ENCODE measurements at regions not wholly inside any gene's neighbourhood (a gene's known extent, or its start where the extent isn't known, plus 50 kb on each side); places are given as distances from the start of the nearest gene placed in this dataset.
"Not testable (repeated sequence)": the region's sequence is repeated elsewhere in the genome, so short reads cannot be mapped to it uniquely, and the experiment has no call there.

- H3K27ac ChIP-seq (ENCODE audit: low read depth in 2 of 2, low read length in 2 of 2): no peak overlapping the region
- H3K9ac ChIP-seq (ENCODE audit: low read length in 3 of 3): no peak overlapping the region
- H3K27me3 ChIP-seq (ENCODE audit: control insufficient read depth, insufficient read depth, low read length): no peaks in the 10 kb centered on the region
- no peaks in the 10 kb centered on the region for H3K36me3 ChIP-seq (ENCODE audit: control insufficient read depth in 2 of 3, insufficient read depth in 3 of 3, low read length in 3 of 3)
- FAIRE-seq (peak; percentile 11), DNase-seq (no peak)
- no peak overlapping the region for H3K4me3 ChIP-seq (ENCODE audit: low read length in 3 of 3)
- H3K9me3 ChIP-seq (ENCODE audit: control insufficient read depth in 2 of 3, insufficient read depth in 1 of 3, low read length in 3 of 3): no peaks in the 10 kb centered on the region
- TF ChIP-seq CTCF (IDR thresholded peaks at IDR 0.05; ENCODE audit: borderline replicate concordance, extremely low read depth, insufficient read depth): no peak
- intact Hi-C loops (cut with DNase I): no loop called here
- H3K4me1 ChIP-seq (ENCODE audit: control insufficient read depth in 2 of 3, insufficient read depth in 2 of 3, low read depth in 1 of 3, low read length in 3 of 3): no peaks in the 10 kb centered on the region
These were observed 94.6 kb upstream of the MEGF10 start for GRCh38 chr5:127196042-127196441.

GRCh38 chr5:127197402-127198167 lies 93.0 kb upstream of the MEGF10 start:
- DNase-seq; H3K4me3 ChIP-seq (ENCODE audit: low read length in 3 of 3); FAIRE-seq; intact Hi-C loops (cut with DNase I); H3K36me3 ChIP-seq (ENCODE audit: control insufficient read depth in 2 of 3, insufficient read depth in 3 of 3, low read length in 3 of 3); H3K9ac ChIP-seq (ENCODE audit: low read length in 3 of 3); H3K27ac ChIP-seq (ENCODE audit: low read depth in 2 of 2, low read length in 2 of 2); H3K27me3 ChIP-seq (ENCODE audit: control insufficient read depth, insufficient read depth, low read length); H3K9me3 ChIP-seq (ENCODE audit: control insufficient read depth in 2 of 3, insufficient read depth in 1 of 3, low read length in 3 of 3); H3K4me1 ChIP-seq (ENCODE audit: control insufficient read depth in 2 of 3, insufficient read depth in 2 of 3, low read depth in 1 of 3, low read length in 3 of 3): not testable (repeated sequence)

- H3K4me1 ChIP-seq (ENCODE audit: control insufficient read depth in 2 of 3, insufficient read depth in 2 of 3, low read depth in 1 of 3, low read length in 3 of 3); H3K27me3 ChIP-seq (ENCODE audit: control insufficient read depth, insufficient read depth, low read length); H3K9ac ChIP-seq (ENCODE audit: low read length in 3 of 3); H3K9me3 ChIP-seq (ENCODE audit: control insufficient read depth in 2 of 3, insufficient read depth in 1 of 3, low read length in 3 of 3); FAIRE-seq; intact Hi-C loops (cut with DNase I); H3K27ac ChIP-seq (ENCODE audit: low read depth in 2 of 2, low read length in 2 of 2); H3K4me3 ChIP-seq (ENCODE audit: low read length in 3 of 3); DNase-seq; H3K36me3 ChIP-seq (ENCODE audit: control insufficient read depth in 2 of 3, insufficient read depth in 3 of 3, low read length in 3 of 3): not testable (repeated sequence)
These were observed 87.9 kb upstream of the MEGF10 start for GRCh38 chr5:127202738-127203137.

GRCh38 chr5:127203818-127204217 lies 86.8 kb upstream of the MEGF10 start:
- no peak for TF ChIP-seq CTCF (IDR thresholded peaks at IDR 0.05; ENCODE audit: borderline replicate concordance, extremely low read depth, insufficient read depth)
- H3K4me1 ChIP-seq (ENCODE audit: control insufficient read depth in 2 of 3, insufficient read depth in 2 of 3, low read depth in 1 of 3, low read length in 3 of 3): no peaks in the 10 kb centered on the region
- no peak for FAIRE-seq
- no peak for DNase-seq
- H3K27ac ChIP-seq (ENCODE audit: low read depth in 2 of 2, low read length in 2 of 2): no peak overlapping the region
- H3K4me3 ChIP-seq (ENCODE audit: low read length in 3 of 3): no peak overlapping the region
- intact Hi-C loops (cut with DNase I): no loop called here
- no peak overlapping the region for H3K9ac ChIP-seq (ENCODE audit: low read length in 3 of 3)
- H3K36me3 ChIP-seq (ENCODE audit: control insufficient read depth in 2 of 3, insufficient read depth in 3 of 3, low read length in 3 of 3): no peaks in the 10 kb centered on the region
- no peaks in the 10 kb centered on the region for H3K9me3 ChIP-seq (ENCODE audit: control insufficient read depth in 2 of 3, insufficient read depth in 1 of 3, low read length in 3 of 3)
- H3K27me3 ChIP-seq (ENCODE audit: control insufficient read depth, insufficient read depth, low read length): no peaks in the 10 kb centered on the region

Measured in kidney (tissue), 13 donors.